ENCODE measurements at regions not wholly inside any gene's neighbourhood (a gene's known extent, or its start where the extent isn't known, plus 50 kb on each side); places are given as distances from the start of the nearest gene placed in this dataset.

DNA sequence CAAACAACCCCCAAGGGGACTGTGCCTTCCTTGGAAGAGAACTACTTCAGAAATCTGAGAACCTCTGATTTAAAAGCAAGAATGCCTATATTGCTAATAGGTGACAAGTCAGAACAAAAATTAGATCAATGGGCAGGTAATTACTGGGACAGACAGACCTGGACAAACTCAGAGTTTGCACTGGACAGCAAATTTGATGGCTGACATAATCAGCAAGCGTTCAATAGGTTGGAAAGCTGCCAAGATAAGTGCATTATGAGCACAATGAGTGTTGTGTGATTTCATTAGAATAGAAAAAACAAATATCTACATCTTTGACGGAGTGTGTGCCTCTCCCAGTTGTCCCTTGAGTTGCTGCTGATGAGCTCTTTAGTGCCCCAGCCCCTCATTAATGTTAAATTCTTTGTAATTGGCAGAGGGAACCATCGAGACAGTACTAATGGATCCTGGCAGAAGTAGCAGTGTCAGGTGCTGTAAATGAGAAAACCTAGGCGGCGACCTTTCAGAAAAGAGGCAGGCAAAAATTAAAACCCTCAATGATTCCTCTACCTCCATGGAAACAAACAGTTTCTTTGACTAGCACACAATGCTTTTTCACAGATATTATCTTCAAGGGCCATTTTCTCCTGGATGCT, 116.5 kb upstream of the COL21A1 start:
- Histone ChIP-seq H3K36me3 (ENCODE audit: insufficient read depth, low read length) (no peaks in the 10 kb centered on the region), H3K4me1 (ENCODE audit: insufficient read depth, low read length) (no peaks in the 10 kb centered on the region), H3K79me2 (ENCODE audit: insufficient read depth, low read length) (no peaks in the 10 kb centered on the region), H3K27me3 (ENCODE audit: insufficient read depth, low read length, poor library complexity) (no peaks in the 10 kb centered on the region), H3K4me3 (ENCODE audit: low read depth in 1 of 2, low read length in 2 of 2) (no peak overlapping the region), H3K4me2 (ENCODE audit: insufficient read depth, low read length) (no peak overlapping the region), H4K20me1 (ENCODE audit: insufficient read depth, low read length) (no peaks in the 10 kb centered on the region), H2AFZ (ENCODE audit: low read depth, low read length) (no peak overlapping the region), H3K27ac (ENCODE audit: low read length) (no peak overlapping the region), H3K9ac (ENCODE audit: low read depth, low read length) (no peak overlapping the region), H3K9me3 (ENCODE audit: insufficient read depth, low read length, severe bottlenecking) (no peaks in the 10 kb centered on the region)
- ATAC-seq (ENCODE audit: insufficient read depth, low read depth), result no peak
- DNase-seq, result no peak
- TF ChIP-seq EZH2 (IDR thresholded peaks at IDR 0.05; ENCODE audit: borderline replicate concordance, low read depth, low read length, severe bottlenecking), result no peak
- TF ChIP-seq, protein P1, sequence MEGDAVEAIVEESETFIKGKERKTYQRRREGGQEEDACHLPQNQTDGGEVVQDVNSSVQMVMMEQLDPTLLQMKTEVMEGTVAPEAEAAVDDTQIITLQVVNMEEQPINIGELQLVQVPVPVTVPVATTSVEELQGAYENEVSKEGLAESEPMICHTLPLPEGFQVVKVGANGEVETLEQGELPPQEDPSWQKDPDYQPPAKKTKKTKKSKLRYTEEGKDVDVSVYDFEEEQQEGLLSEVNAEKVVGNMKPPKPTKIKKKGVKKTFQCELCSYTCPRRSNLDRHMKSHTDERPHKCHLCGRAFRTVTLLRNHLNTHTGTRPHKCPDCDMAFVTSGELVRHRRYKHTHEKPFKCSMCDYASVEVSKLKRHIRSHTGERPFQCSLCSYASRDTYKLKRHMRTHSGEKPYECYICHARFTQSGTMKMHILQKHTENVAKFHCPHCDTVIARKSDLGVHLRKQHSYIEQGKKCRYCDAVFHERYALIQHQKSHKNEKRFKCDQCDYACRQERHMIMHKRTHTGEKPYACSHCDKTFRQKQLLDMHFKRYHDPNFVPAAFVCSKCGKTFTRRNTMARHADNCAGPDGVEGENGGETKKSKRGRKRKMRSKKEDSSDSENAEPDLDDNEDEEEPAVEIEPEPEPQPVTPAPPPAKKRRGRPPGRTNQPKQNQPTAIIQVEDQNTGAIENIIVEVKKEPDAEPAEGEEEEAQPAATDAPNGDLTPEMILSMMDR (IDR thresholded peaks at IDR 0.05; ENCODE audit: borderline replicate concordance, extremely low read depth, low read length, poor library complexity, severe bottlenecking), result no peak

DNA sequence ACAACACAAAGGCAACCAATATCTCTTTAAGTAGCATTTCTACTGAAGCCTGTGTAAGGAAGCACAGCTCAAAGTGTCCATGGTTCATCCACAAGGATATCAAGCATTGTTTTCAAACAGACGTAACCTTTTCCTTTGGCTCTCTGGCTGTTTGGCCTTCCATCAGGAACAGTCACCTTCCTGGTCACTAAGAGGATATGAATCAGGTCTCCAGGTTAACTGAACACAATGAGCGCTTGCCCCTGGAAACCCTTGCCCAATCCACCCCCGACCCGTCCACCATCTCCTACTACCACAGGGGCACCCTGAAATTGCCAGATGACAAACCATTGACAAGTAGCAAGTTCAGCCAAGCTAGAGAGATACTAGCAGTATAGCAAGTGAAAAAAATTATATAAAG, 114.4 kb upstream of the COL21A1 start:
- DNase-seq (no peak), ATAC-seq (ENCODE audit: insufficient read depth, low read depth) (no peak)
- H3K36me3 ChIP-seq (ENCODE audit: insufficient read depth, low read length), result no peaks in the 10 kb centered on the region
- TF ChIP-seq, protein P1 (IDR thresholded peaks at IDR 0.05; ENCODE audit: borderline replicate concordance, extremely low read depth, low read length, poor library complexity, severe bottlenecking), result no peak
- no peak for TF ChIP-seq EZH2 (IDR thresholded peaks at IDR 0.05; ENCODE audit: borderline replicate concordance, low read depth, low read length, severe bottlenecking)
- no peak overlapping the region for H3K4me3 ChIP-seq (ENCODE audit: low read depth in 1 of 2, low read length in 2 of 2)
- no peak overlapping the region for H2AFZ ChIP-seq (ENCODE audit: low read depth, low read length)
- H3K9ac ChIP-seq (ENCODE audit: low read depth, low read length), result no peak overlapping the region
- no peaks in the 10 kb centered on the region for H3K4me1 ChIP-seq (ENCODE audit: insufficient read depth, low read length)
- H3K79me2 ChIP-seq (ENCODE audit: insufficient read depth, low read length), result no peaks in the 10 kb centered on the region
- no peaks in the 10 kb centered on the region for H3K27me3 ChIP-seq (ENCODE audit: insufficient read depth, low read length, poor library complexity)
- H4K20me1 ChIP-seq (ENCODE audit: insufficient read depth, low read length), result no peaks in the 10 kb centered on the region
- H3K4me2 ChIP-seq (ENCODE audit: insufficient read depth, low read length), result no peak overlapping the region
- no peaks in the 10 kb centered on the region for H3K9me3 ChIP-seq (ENCODE audit: insufficient read depth, low read length, severe bottlenecking)
- no peak overlapping the region for H3K27ac ChIP-seq (ENCODE audit: low read length)

DNA sequence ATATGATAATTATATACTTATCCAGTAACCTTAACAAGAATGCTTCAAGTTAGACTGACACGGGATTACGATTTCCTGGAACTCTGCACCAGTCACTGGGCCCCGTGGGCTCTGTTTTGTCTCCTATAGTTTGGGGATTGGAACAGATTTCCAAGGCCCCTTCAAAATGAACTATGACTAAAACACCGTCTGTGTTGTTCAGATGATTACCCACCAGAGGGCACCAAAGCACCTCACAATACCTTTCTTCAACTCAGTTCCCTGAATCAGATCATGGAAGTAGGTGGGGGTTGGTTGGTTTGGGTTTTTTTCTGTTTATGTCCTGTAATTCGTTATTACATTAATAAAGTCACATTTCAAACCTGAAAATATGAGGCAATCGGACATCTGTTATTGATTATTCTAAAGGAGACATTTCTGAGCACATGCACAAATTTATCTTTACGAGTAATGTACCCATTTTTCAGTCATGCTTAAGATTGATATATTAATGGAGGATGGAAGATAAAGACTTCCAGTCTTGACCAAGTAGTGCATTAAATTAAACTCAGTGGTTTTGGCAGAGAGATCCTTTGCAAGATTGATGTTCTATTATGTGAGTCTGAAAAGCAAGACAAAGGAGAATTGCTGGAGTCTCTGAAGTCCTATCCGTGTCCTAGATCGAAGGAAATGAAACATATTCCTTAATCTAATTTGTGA, 112.0 kb upstream of the COL21A1 start:
- Histone ChIP-seq H3K9ac (ENCODE audit: low read depth, low read length) (no peak overlapping the region), H3K4me1 (ENCODE audit: insufficient read depth, low read length) (no peaks in the 10 kb centered on the region), H3K79me2 (ENCODE audit: insufficient read depth, low read length) (no peaks in the 10 kb centered on the region), H3K9me3 (ENCODE audit: insufficient read depth, low read length, severe bottlenecking) (no peaks in the 10 kb centered on the region), H3K27me3 (ENCODE audit: insufficient read depth, low read length, poor library complexity) (no peaks in the 10 kb centered on the region), H4K20me1 (ENCODE audit: insufficient read depth, low read length) (no peaks in the 10 kb centered on the region), H3K36me3 (ENCODE audit: insufficient read depth, low read length) (no peaks in the 10 kb centered on the region), H2AFZ (ENCODE audit: low read depth, low read length) (no peak overlapping the region), H3K4me3 (ENCODE audit: low read depth in 1 of 2, low read length in 2 of 2) (no peak overlapping the region), H3K27ac (ENCODE audit: low read length) (no peak overlapping the region), H3K4me2 (ENCODE audit: insufficient read depth, low read length) (no peak overlapping the region)
- TF ChIP-seq, protein P1 (IDR thresholded peaks at IDR 0.05; ENCODE audit: borderline replicate concordance, extremely low read depth, low read length, poor library complexity, severe bottlenecking), result peak; percentile 79
- TF ChIP-seq EZH2 (IDR thresholded peaks at IDR 0.05; ENCODE audit: borderline replicate concordance, low read depth, low read length, severe bottlenecking), result no peak
- peak; percentile 63 for DNase-seq
- ATAC-seq (ENCODE audit: insufficient read depth, low read depth), result peak; percentile 81
